Stomach (tissue), 4 donors: ENCODE measurements at regions not wholly inside any gene's neighbourhood (a gene's known extent, or its start where the extent isn't known, plus 50 kb on each side); places are given as distances from the start of the nearest gene placed in this dataset.

ENCODE experiments used
- POLR2A ChIP-seq, 4 donors: fragments of 450-650 bp; IDR thresholded peaks; one replicate each; pipeline ENCODE4 v1.6.1; 2016; ENCODE audit warnings: antibody characterized with exemption in 4 of 4, control low read depth in 2 of 4, mild to moderate bottlenecking in 1 of 4, moderate library complexity in 1 of 4
- POLR2AphosphoS5 ChIP-seq, 3 donors: sonication (generic); formaldehyde crosslinking; IDR thresholded peaks; one replicate each; pipeline ENCODE4 v1.6.1; 2016; ENCODE audit warnings: antibody characterized with exemption in 3 of 3

DNA sequence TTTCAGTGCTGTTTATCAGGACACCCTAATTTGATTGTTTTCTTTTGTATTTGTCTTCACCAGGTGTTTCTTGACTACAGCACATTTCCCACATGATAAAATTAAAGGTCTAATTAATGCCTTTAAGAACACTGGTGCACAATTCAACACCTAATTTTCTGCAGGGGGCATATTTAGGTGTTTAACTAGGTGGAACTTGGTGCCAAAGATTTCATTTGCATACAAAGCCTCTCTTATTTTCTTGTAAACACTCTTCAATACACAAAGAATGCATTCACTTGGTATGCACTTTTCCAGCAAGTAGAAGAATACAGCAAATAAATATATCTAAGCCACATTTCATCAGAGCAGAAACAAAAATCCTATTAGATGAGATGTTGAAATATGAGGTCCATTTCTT is 646.2 kb upstream of the FOXG1 start:
- TF ChIP-seq POLR2AphosphoS5 (IDR thresholded peaks at IDR 0.05) (no peak), POLR2A (IDR thresholded peaks at IDR 0.05) (no peak)
